C4-2B (cell line): ENCODE measurements at regions not wholly inside any gene's neighbourhood (a gene's known extent, or its start where the extent isn't known, plus 50 kb on each side); places are given as distances from the start of the nearest gene placed in this dataset.

Source experiments
- ZFX ChIP-seq: fragments of 450-650 bp; IDR thresholded peaks from 2 replicates; pipeline ENCODE4 v1.6.1; 2017
- TF ChIP-seq, protein P1 (sequence below): fragments of 450-650 bp; conservative IDR thresholded peaks from 2 replicates; pipeline ENCODE4 v1.5.1; 2017; ENCODE audit warnings: mild to moderate bottlenecking

DNA sequence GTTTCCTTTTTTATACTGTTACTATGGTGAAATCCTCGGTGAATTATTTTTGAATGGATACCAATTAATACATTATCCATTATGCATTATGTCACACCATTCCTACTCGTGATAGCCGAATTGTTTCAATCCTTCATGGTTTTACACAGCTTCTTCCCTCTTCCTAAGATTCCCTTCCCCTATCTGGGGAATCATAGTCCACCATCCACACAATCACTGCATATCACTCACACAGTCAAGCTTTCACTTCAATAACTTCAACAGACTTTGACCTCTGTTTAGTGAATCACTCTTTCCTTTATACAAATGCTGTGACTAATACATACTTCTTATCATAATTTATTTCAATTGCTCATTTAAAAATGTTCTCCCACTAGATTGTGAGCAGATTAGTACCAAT lies 1108.1 kb upstream of the LRRTM1 start:
- TF ChIP-seq, protein P1, sequence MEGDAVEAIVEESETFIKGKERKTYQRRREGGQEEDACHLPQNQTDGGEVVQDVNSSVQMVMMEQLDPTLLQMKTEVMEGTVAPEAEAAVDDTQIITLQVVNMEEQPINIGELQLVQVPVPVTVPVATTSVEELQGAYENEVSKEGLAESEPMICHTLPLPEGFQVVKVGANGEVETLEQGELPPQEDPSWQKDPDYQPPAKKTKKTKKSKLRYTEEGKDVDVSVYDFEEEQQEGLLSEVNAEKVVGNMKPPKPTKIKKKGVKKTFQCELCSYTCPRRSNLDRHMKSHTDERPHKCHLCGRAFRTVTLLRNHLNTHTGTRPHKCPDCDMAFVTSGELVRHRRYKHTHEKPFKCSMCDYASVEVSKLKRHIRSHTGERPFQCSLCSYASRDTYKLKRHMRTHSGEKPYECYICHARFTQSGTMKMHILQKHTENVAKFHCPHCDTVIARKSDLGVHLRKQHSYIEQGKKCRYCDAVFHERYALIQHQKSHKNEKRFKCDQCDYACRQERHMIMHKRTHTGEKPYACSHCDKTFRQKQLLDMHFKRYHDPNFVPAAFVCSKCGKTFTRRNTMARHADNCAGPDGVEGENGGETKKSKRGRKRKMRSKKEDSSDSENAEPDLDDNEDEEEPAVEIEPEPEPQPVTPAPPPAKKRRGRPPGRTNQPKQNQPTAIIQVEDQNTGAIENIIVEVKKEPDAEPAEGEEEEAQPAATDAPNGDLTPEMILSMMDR = no peak
- TF ChIP-seq ZFX = no peak
